GM21825 (cell line): ENCODE measurements at regions not wholly inside any gene's neighbourhood (a gene's known extent, or its start where the extent isn't known, plus 50 kb on each side); places are given as distances from the start of the nearest gene placed in this dataset.
A peak's percentile ranks its signal among the peaks of the same experiment; 100 is the strongest.

Experiments
- ATAC-seq: cut with Tn5 transposase; IDR thresholded peaks from one replicate; pipeline ENCODE4 v1.9.1; 2021; ENCODE audit warnings: mild to moderate bottlenecking, moderate library complexity; ENCODE audit not compliant: unreplicated experiment

DNA sequence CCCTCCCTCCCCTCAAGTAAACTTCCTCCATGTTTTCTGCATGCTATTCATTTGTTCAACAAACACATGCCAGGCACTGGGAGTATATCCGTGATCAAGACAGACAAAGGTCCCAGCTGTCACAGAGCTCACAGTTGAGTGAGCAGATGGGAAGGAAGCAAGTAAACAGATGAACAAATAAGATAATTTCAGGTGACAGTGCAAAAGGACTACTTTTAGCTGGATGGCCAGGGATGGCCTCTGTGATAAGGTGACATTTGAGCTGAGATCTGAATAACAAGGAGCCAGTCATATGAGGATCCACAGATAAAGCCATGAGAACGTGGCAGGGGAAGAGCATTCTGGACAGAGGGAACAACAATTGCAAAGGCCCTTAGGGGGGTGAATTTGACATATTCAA, 121.7 kb upstream of the RAD23B start:
- no peak for ATAC-seq

- ATAC-seq, result no peak
Measured at GRCh38 chr9:107163370-107163769, 119.7 kb upstream of the RAD23B start.

GRCh38 chr9:107169796-107170195, 113.3 kb upstream of the RAD23B start:
- ATAC-seq, result no peak

DNA sequence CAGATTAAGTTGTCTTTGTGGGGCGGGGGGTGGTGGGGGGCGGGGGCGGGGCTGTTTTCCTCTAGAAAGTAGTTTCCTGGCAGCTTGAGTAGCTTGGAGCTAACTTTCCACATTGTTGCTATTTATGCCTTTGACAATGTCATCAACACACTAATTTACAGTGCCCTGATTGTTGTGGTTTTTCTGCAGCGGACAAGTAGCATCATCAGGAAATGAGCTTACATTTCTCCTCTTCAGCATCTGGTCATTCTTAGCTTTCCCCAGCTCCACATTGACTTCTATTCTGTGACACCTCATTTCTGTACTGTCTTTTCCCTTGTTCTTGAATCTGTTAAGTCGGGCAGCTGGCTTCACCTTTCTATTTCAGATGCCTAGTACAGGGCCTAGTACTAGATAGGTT, 112.3 kb upstream of the RAD23B start:
- no peak for ATAC-seq

- ATAC-seq, result peak; percentile 68
Measured at GRCh38 chr9:107172160-107172978, 110.7 kb upstream of the RAD23B start.

DNA sequence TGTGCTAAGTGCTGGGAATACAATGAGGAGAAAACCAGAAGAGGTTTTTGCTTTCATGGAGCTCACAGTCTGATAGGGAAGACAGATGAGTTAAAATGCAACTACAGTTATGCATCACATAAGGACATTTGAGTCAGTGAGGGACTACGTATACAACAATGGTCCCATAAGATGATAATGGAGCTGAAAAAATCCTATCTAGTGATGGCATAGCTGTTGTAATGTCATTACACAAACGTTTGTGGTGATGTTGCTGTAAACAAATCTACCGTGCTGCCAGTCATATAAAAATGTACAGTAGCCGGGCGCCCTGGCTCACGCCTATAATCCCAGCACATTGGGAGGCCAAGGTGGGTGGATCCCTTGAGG, 110.1 kb upstream of the RAD23B start:
- ATAC-seq, result peak; percentile 43

DNA sequence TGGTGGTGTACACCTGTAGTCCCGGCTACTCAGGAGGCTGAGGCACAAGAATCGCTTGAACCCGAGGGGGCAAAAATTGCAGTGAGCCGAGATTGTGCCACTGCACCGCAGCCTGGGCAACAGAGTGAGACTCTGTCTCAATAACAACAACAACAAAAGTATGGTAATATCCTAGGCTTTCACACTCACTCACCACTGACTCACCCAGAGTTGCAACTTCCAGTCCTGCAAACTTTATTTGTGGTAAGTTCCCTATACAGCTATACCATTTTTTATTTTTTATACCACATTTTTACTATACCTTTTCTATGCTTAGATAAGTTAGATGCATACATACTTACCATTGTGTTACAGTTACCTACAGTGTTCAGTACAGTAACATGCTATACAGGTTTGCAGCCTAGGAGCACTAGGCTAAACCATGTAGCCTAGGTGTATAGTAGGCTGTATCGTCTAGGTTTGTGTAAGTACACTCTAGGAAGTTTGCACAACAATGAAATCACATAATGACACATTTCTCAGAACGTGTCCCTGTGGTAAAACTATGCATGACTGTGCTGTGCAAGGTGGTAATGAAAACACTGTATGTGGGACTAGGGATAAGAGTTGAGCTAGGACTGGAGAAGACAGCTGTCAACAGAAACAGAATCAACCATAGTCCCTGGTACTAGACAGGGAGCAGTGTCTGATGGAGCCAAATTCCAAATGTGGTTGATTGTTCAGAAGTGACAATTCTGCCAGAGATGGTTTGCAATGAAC, 109.5 kb upstream of the RAD23B start:
- no peak for ATAC-seq

GRCh38 chr9:107174441-107174840, 108.6 kb upstream of the RAD23B start:
- no peak for ATAC-seq

DNA sequence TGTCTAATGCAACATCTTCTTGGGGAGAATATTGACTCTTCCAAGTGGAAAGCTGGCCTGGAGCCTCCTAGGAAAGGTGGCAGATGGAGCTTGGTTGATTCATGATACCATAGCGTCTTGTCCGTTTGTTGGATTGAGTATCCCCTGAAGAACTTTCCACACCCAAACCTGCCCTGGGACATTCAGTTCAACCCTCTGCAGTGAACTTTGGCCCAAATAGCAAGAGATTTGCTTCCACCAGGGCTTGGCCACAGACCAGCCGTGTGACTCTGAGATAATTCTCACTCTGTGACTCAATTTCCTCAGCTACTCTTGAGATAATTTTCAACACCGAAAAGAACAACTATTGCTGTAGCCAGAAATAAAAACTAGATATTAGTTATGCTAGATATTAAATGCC, 108.0 kb upstream of the RAD23B start:
- no peak for ATAC-seq

DNA sequence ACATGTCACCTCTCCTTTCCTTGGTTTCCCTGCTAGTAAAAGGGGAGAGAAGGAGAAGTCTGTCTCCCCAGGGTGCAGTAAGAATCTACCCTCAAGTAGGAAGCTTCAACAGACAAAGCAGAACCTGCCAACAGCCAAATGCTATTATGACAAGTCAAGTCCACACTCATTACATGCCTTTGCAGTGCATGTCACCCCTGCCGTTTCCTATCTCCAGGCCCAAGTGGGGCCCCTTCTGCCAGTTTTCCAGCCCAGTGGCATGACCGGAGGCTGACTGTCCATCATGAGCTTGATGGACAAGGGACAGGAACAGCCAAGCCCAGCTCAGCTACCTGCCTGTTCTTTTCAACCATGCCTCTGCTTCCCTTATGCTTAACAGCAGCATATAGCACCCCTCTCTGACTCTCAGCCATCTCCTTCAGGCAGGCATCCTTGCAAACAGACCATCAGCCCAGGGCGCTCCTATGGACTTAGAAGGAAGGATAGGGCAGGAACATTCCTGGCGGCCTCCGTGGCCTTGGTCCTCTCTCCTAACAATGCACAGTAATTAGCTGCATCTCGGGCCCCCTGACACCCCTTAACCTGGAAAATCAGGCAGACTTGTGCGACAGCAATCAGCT, 107.2 kb upstream of the RAD23B start:
- ATAC-seq, result no peak

GRCh38 chr9:107176436-107177151, 106.5 kb upstream of the RAD23B start:
- ATAC-seq, result no peak

GRCh38 chr9:107177243-107177839, 105.7 kb upstream of the RAD23B start:
- no peak for ATAC-seq

- no peak for ATAC-seq
Measured at GRCh38 chr9:107177857-107178256, 105.2 kb upstream of the RAD23B start.

GRCh38 chr9:107178293-107178692, 104.8 kb upstream of the RAD23B start:
- no peak for ATAC-seq

DNA sequence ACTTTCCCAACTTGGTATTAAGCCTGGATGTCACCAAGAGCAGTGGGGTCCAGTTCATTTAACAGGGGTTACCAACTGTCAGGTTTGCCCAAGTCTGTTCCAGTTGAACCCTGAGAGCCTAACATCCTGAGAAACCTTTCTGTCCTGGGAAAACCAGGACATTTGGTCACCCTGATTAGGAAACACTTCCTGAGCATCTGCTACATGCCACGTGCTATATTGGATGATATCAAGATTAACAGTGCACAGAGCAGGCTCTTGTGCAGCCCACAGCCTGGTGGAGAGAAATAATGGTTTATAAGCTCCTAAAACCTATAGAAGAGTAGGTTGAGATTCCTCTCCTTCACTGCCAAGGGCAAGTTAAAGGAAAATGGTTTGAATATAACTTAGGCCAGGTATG, 102.9 kb upstream of the RAD23B start:
- ATAC-seq, result no peak

DNA sequence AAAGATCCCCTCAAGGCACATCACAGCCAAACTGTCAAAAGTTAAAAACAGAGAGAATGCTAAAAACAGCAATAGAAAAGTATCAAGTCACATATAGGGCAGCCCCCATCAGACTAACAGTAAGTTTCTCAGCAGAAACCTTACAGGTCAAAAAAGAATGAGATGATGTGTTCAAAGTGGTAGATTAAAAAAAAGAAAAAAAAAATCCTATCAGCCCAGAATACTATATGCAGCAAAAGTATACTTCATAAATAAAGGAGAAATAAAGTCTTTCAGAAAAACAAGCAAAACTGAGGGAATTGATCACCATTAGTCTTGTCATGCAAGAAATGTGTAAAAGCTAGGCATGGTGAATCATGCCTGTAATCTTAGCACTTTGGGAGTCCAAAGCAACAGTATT, 99.9 kb upstream of the RAD23B start:
- ATAC-seq, result no peak

DNA sequence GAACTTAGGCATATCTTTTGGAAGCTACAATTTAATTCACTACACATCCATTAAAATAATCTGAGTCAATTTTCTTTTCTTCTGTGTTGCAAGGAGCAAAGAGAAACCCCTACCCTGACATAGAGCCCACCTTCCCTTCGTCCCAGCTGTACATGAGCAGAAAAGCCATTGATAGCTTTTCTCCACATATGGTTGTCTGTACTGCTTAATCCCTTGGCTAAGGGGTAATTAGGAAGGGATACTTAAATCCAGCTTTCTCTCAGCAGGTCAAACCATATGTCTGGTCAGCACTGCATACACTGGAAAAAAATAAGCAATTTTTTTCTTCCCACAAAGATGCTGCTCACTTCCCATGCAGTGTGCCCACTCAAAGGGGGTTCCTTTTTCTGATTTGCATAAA, 94.7 kb upstream of the RAD23B start:
- no peak for ATAC-seq

GRCh38 chr9:107190061-107190935, 92.8 kb upstream of the RAD23B start:
- ATAC-seq, result no peak

GRCh38 chr9:107190936-107191290, 92.2 kb upstream of the RAD23B start:
- no peak for ATAC-seq

- no peak for ATAC-seq
Measured at GRCh38 chr9:107193251-107193650, 89.8 kb upstream of the RAD23B start.
